Trophoblast cell (in vitro differentiated cells and primary cell): ENCODE measurements at regions not wholly inside any gene's neighbourhood (a gene's known extent, or its start where the extent isn't known, plus 50 kb on each side); places are given as distances from the start of the nearest gene placed in this dataset.

ENCODE experiments used
- DNase-seq, 2 donors: peaks; one replicate each; pipeline ENCODE4 v3.0.0-alpha.2; 2016
- H2AFZ ChIP-seq: 2 replicates; pipeline ENCODE4 v1.6.1; 2013; ENCODE audit warnings: low read length, moderate library complexity, mild to moderate bottlenecking; ENCODE audit not compliant: insufficient read depth, poor library complexity
- H2AK5ac ChIP-seq: 2 replicates; pipeline ENCODE4 v1.6.1; 2013; ENCODE audit warnings: mild to moderate bottlenecking, low read length
- H2BK120ac ChIP-seq: 2 replicates; pipeline ENCODE4 v1.6.1; 2013; ENCODE audit warnings: low read length, mild to moderate bottlenecking, moderate library complexity; ENCODE audit not compliant: insufficient read depth, poor library complexity
- H2BK12ac ChIP-seq: 2 replicates; pipeline ENCODE4 v1.6.1; 2013; ENCODE audit warnings: mild to moderate bottlenecking, low read length, moderate library complexity
- H2BK5ac ChIP-seq: 2 replicates; pipeline ENCODE4 v1.6.1; 2013; ENCODE audit warnings: low read length, low read depth, moderate library complexity, mild to moderate bottlenecking; ENCODE audit not compliant: poor library complexity
- H3K14ac ChIP-seq: 2 replicates; pipeline ENCODE4 v1.6.1; 2013; ENCODE audit warnings: mild to moderate bottlenecking, low read length
- H3K18ac ChIP-seq: 2 replicates; pipeline ENCODE4 v1.6.1; 2013; ENCODE audit warnings: mild to moderate bottlenecking, low read length
- H3K23ac ChIP-seq: 2 replicates; pipeline ENCODE4 v1.6.1; 2013; ENCODE audit warnings: low read length
- H3K27ac ChIP-seq: 2 replicates; pipeline ENCODE4 v1.5.1; 2013; ENCODE audit warnings: low read depth, mild to moderate bottlenecking, inconsistent platforms, low read length, moderate library complexity
- H3K27me3 ChIP-seq: 2 replicates; pipeline ENCODE4 v1.6.1; 2013; ENCODE audit warnings: inconsistent platforms, mild to moderate bottlenecking, low read length, moderate library complexity; ENCODE audit not compliant: insufficient read depth
- H3K36me3 ChIP-seq, 2 experiments: 1 replicate in 1 of 2; 2 replicates in 1 of 2; pipeline ENCODE4 v1.6.1; 2013; ENCODE audit warnings: low read length in 2 of 2, mild to moderate bottlenecking in 2 of 2, moderate library complexity in 1 of 2; ENCODE audit not compliant: insufficient read depth in 2 of 2, control insufficient read depth in 1 of 2
- H3K4ac ChIP-seq: 2 replicates; pipeline ENCODE4 v1.6.1; 2013; ENCODE audit warnings: low read depth, mild to moderate bottlenecking, low read length, moderate library complexity
- H3K4me1 ChIP-seq, 2 experiments: 1 replicate in 1 of 2; 2 replicates in 1 of 2; pipeline ENCODE4 v1.6.1; 2013; ENCODE audit warnings: low read length in 2 of 2, mild to moderate bottlenecking in 2 of 2, moderate library complexity in 1 of 2; ENCODE audit not compliant: insufficient read depth in 2 of 2, control insufficient read depth in 1 of 2
- H3K4me2 ChIP-seq: 2 replicates; pipeline ENCODE4 v1.6.1; 2013; ENCODE audit warnings: inconsistent platforms, mild to moderate bottlenecking, low read length, moderate library complexity
- H3K4me3 ChIP-seq: 2 replicates; pipeline ENCODE4 v1.5.1; 2013; ENCODE audit warnings: mild to moderate bottlenecking, low read depth, low read length, inconsistent platforms
- H3K79me1 ChIP-seq: one replicate; pipeline ENCODE4 v1.6.1; 2013; ENCODE audit warnings: low read length
- H3K79me2 ChIP-seq: 2 replicates; pipeline ENCODE4 v1.6.1; 2013; ENCODE audit warnings: low read length, mild to moderate bottlenecking; ENCODE audit not compliant: control insufficient read depth, insufficient read depth, poor library complexity
- H3K9ac ChIP-seq: 2 replicates; pipeline ENCODE4 v1.6.1; 2013; ENCODE audit warnings: mild to moderate bottlenecking, low read length
- H3K9me3 ChIP-seq: 2 replicates; pipeline ENCODE4 v1.6.1; 2013; ENCODE audit warnings: low read depth, mild to moderate bottlenecking, control low read depth, inconsistent platforms, low read length; ENCODE audit not compliant: insufficient read depth
- H4K12ac ChIP-seq: 2 replicates; pipeline ENCODE4 v1.6.1; 2013; ENCODE audit warnings: low read depth, mild to moderate bottlenecking, low read length, moderate library complexity
- H4K8ac ChIP-seq: 2 replicates; pipeline ENCODE4 v1.6.1; 2013; ENCODE audit warnings: low read depth, mild to moderate bottlenecking, low read length, moderate library complexity
- H4K91ac ChIP-seq: one replicate; pipeline ENCODE4 v1.6.1; 2013; ENCODE audit warnings: low read depth, mild to moderate bottlenecking, low read length, moderate library complexity
- WGBS: extraction: QIAGEN DNeasy Blood & Tissue Kit; methylation state at CpG from one replicate; pipeline ENCODE4 v1.1.7; 2013; ENCODE audit warnings: missing lambda C conversion rate; ENCODE audit not compliant: insufficient read length, insufficient coverage; ENCODE audit errors: extremely low coverage; 5-methylcytosine and 5-hydroxymethylcytosine counted together

GRCh38 chr6:18672852-18673251 is 285.7 kb downstream of the RNF144B start:
- H2AFZ ChIP-seq: no peak overlapping the region
- DNase-seq: no peak
- WGBS: no CpG with 5 or more reads among the region's 1 CpG
- H4K12ac ChIP-seq: no peak overlapping the region
- no peak overlapping the region for H2BK12ac ChIP-seq
- H2BK5ac ChIP-seq: no peak overlapping the region
- H3K4me2 ChIP-seq: no peak overlapping the region
- H3K4ac ChIP-seq: no peak overlapping the region
- H4K8ac ChIP-seq: no peak overlapping the region
- H3K27me3 ChIP-seq: no peaks in the 10 kb centered on the region
- no peaks in the 10 kb centered on the region for H3K79me2 ChIP-seq
- H3K9me3 ChIP-seq: no peaks in the 10 kb centered on the region
- H3K18ac ChIP-seq: no peak overlapping the region
- H2AK5ac ChIP-seq: no peak overlapping the region
- H3K9ac ChIP-seq: no peak overlapping the region
- no peak overlapping the region for H3K23ac ChIP-seq
- H3K14ac ChIP-seq: no peak overlapping the region
- H2BK120ac ChIP-seq: no peak overlapping the region
- H3K4me1 ChIP-seq: no peaks in the 10 kb centered on the region
- no peaks in the 10 kb centered on the region for H3K36me3 ChIP-seq
- H4K91ac ChIP-seq: no peak overlapping the region
- no peaks in the 10 kb centered on the region for H3K79me1 ChIP-seq
- no peak overlapping the region for H3K4me3 ChIP-seq
- H3K27ac ChIP-seq: no peak overlapping the region

- no peak overlapping the region for H4K12ac ChIP-seq
- no peak overlapping the region for H3K27ac ChIP-seq
- H2AK5ac ChIP-seq: no peak overlapping the region
- no peak overlapping the region for H3K4me2 ChIP-seq
- H2AFZ ChIP-seq: no peak overlapping the region
- H3K4me3 ChIP-seq: no peak overlapping the region
- H2BK120ac ChIP-seq: no peak overlapping the region
- no peak overlapping the region for H3K18ac ChIP-seq
- DNase-seq: no peak
- no peak overlapping the region for H3K9ac ChIP-seq
- no peak overlapping the region for H3K4ac ChIP-seq
- no peaks in the 10 kb centered on the region for H3K27me3 ChIP-seq
- no peak overlapping the region for H3K23ac ChIP-seq
- H4K91ac ChIP-seq: no peak overlapping the region
- no peak overlapping the region for H3K14ac ChIP-seq
- H3K9me3 ChIP-seq: no peaks in the 10 kb centered on the region
- no peak overlapping the region for H2BK12ac ChIP-seq
- H2BK5ac ChIP-seq: no peak overlapping the region
- H3K36me3 ChIP-seq: no peaks in the 10 kb centered on the region
- H3K79me2 ChIP-seq: no peaks in the 10 kb centered on the region
- no peaks in the 10 kb centered on the region for H3K4me1 ChIP-seq
- H3K79me1 ChIP-seq: no peaks in the 10 kb centered on the region
- no peak overlapping the region for H4K8ac ChIP-seq
Measured at GRCh38 chr6:18674346-18674745, 287.2 kb downstream of the RNF144B start.

GRCh38 chr6:18675881-18676280 is 288.7 kb downstream of the RNF144B start:
- no peak overlapping the region for H4K12ac ChIP-seq
- no peak overlapping the region for H3K9ac ChIP-seq
- H3K4me2 ChIP-seq: no peak overlapping the region
- H3K4me3 ChIP-seq: no peak overlapping the region
- no peak overlapping the region for H3K27ac ChIP-seq
- no peaks in the 10 kb centered on the region for H3K36me3 ChIP-seq
- H2AFZ ChIP-seq: no peak overlapping the region
- no peak overlapping the region for H3K23ac ChIP-seq
- no peaks in the 10 kb centered on the region for H3K27me3 ChIP-seq
- no peak overlapping the region for H2BK120ac ChIP-seq
- H2AK5ac ChIP-seq: no peak overlapping the region
- no CpG with 5 or more reads among the region's 2 CpGs for WGBS
- no peaks in the 10 kb centered on the region for H3K4me1 ChIP-seq
- H4K8ac ChIP-seq: no peak overlapping the region
- no peaks in the 10 kb centered on the region for H3K79me2 ChIP-seq
- no peak overlapping the region for H3K18ac ChIP-seq
- no peaks in the 10 kb centered on the region for H3K79me1 ChIP-seq
- H3K14ac ChIP-seq: no peak overlapping the region
- no peaks in the 10 kb centered on the region for H3K9me3 ChIP-seq
- H2BK12ac ChIP-seq: no peak overlapping the region
- H2BK5ac ChIP-seq: no peak overlapping the region
- DNase-seq: no peak
- H4K91ac ChIP-seq: no peak overlapping the region
- no peak overlapping the region for H3K4ac ChIP-seq

GRCh38 chr6:18676548-18676947 is 289.4 kb downstream of the RNF144B start:
- no peak overlapping the region for H3K4me2 ChIP-seq
- H3K27me3 ChIP-seq: no peaks in the 10 kb centered on the region
- no peak overlapping the region for H2BK12ac ChIP-seq
- H4K12ac ChIP-seq: no peak overlapping the region
- no peak overlapping the region for H3K23ac ChIP-seq
- H2AFZ ChIP-seq: no peak overlapping the region
- no peaks in the 10 kb centered on the region for H3K36me3 ChIP-seq
- no peak overlapping the region for H3K4ac ChIP-seq
- H3K9ac ChIP-seq: no peak overlapping the region
- no peak overlapping the region for H2BK120ac ChIP-seq
- H3K14ac ChIP-seq: no peak overlapping the region
- H4K8ac ChIP-seq: no peak overlapping the region
- H2AK5ac ChIP-seq: no peak overlapping the region
- H4K91ac ChIP-seq: no peak overlapping the region
- H3K79me1 ChIP-seq: no peaks in the 10 kb centered on the region
- no peaks in the 10 kb centered on the region for H3K79me2 ChIP-seq
- no peaks in the 10 kb centered on the region for H3K4me1 ChIP-seq
- no peak overlapping the region for H2BK5ac ChIP-seq
- no peak overlapping the region for H3K18ac ChIP-seq
- H3K9me3 ChIP-seq: no peaks in the 10 kb centered on the region
- WGBS: no CpG with 5 or more reads among the region's 7 CpGs
- DNase-seq: no peak
- no peak overlapping the region for H3K4me3 ChIP-seq
- H3K27ac ChIP-seq: no peak overlapping the region

GRCh38 chr6:18680842-18681241 is 293.7 kb downstream of the RNF144B start:
- no peak overlapping the region for H3K9ac ChIP-seq
- no peak overlapping the region for H2AK5ac ChIP-seq
- no peaks in the 10 kb centered on the region for H3K27me3 ChIP-seq
- no peaks in the 10 kb centered on the region for H3K79me2 ChIP-seq
- no peaks in the 10 kb centered on the region for H3K79me1 ChIP-seq
- no peak overlapping the region for H3K23ac ChIP-seq
- H4K8ac ChIP-seq: no peak overlapping the region
- H3K18ac ChIP-seq: no peak overlapping the region
- DNase-seq: no peak
- no peak overlapping the region for H2BK120ac ChIP-seq
- no peaks in the 10 kb centered on the region for H3K36me3 ChIP-seq
- no peaks in the 10 kb centered on the region for H3K4me1 ChIP-seq
- no peak overlapping the region for H3K14ac ChIP-seq
- no peak overlapping the region for H4K91ac ChIP-seq
- no peak overlapping the region for H3K4me2 ChIP-seq
- no peak overlapping the region for H2AFZ ChIP-seq
- H3K9me3 ChIP-seq: no peaks in the 10 kb centered on the region
- H4K12ac ChIP-seq: no peak overlapping the region
- H2BK5ac ChIP-seq: no peak overlapping the region
- no peak overlapping the region for H3K27ac ChIP-seq
- no peak overlapping the region for H2BK12ac ChIP-seq
- no peak overlapping the region for H3K4me3 ChIP-seq
- H3K4ac ChIP-seq: no peak overlapping the region
